WTC11 (cell line): ENCODE measurements at regions not wholly inside any gene's neighbourhood (a gene's known extent, or its start where the extent isn't known, plus 50 kb on each side); places are given as distances from the start of the nearest gene placed in this dataset.

Experiments
- ATAC-seq: fragments of 200-7000 bp; cut with Tn5 transposase; 2 replicates; pipeline ENCODE4 v1.10.0; 2021; ENCODE audit warnings: mild to moderate bottlenecking, moderate library complexity
- CTCF ChIA-PET: fragments of 300-600 bp; sonication (Branson Sonifier 250); formaldehyde crosslinking; loops from one replicate; lab custom pipeline; 2021; ENCODE audit warnings: antibody characterized with exemption; lab: Charles Lee
- POLR2A ChIA-PET: fragments of 350-600 bp; sonication (Branson Sonifier 250); formaldehyde crosslinking; loops from one replicate; lab custom pipeline; 2021; ENCODE audit warnings: antibody characterized with exemption; lab: Charles Lee
- DNase-seq: peaks from one replicate; pipeline ENCODE4 v3.0.0; 2021; ENCODE audit warnings: low spot score
- H3K27ac Mint-ChIP-seq: 2 replicates; pipeline ENCODE4 v1.8.0; 2021; ENCODE audit warnings: mixed read lengths
- H3K27me3 Mint-ChIP-seq: 2 replicates; pipeline ENCODE4 v1.8.0; 2021; ENCODE audit warnings: low read depth, mild to moderate bottlenecking, moderate library complexity, mixed read lengths
- H3K36me3 Mint-ChIP-seq: 2 replicates; pipeline ENCODE4 v1.8.0; 2021; ENCODE audit warnings: mixed read lengths
- H3K4me1 Mint-ChIP-seq: 2 replicates; pipeline ENCODE4 v1.8.0; 2022; ENCODE audit warnings: mixed read lengths
- H3K4me3 Mint-ChIP-seq: 2 replicates; pipeline ENCODE4 v1.8.0; 2021; ENCODE audit warnings: mild to moderate bottlenecking, moderate library complexity, mixed read lengths
- H3K9me3 Mint-ChIP-seq: 2 replicates; pipeline ENCODE4 v1.8.0; 2021; ENCODE audit warnings: mixed read lengths
- ATF1 ChIP-seq: sonication (generic); formaldehyde crosslinking; IDR thresholded peaks from 2 replicates; pipeline ENCODE4 v1.8.1; 2023; ENCODE audit warnings: mild to moderate bottlenecking, moderate library complexity, missing genetic modification reagents
- CREB1 ChIP-seq: sonication (generic); formaldehyde crosslinking; IDR thresholded peaks from 2 replicates; pipeline ENCODE4 v1.8.0; 2023; ENCODE audit warnings: mild to moderate bottlenecking, missing genetic modification reagents
- FOXJ3 ChIP-seq: sonication (generic); formaldehyde crosslinking; IDR thresholded peaks from 2 replicates; pipeline ENCODE4 v1.9.0; 2021; ENCODE audit warnings: missing genetic modification reagents, mild to moderate bottlenecking, borderline replicate concordance
- FOXK1 ChIP-seq: sonication (generic); formaldehyde crosslinking; IDR thresholded peaks from 2 replicates; pipeline ENCODE4 v1.8.0; 2022; ENCODE audit warnings: mild to moderate bottlenecking, moderate library complexity, missing genetic modification reagents
- HMGXB4 ChIP-seq: sonication (generic); formaldehyde crosslinking; IDR thresholded peaks from 2 replicates; pipeline ENCODE4 v1.8.1; 2023; ENCODE audit warnings: mild to moderate bottlenecking, moderate library complexity, missing genetic modification reagents
- MLX ChIP-seq: sonication (generic); formaldehyde crosslinking; IDR thresholded peaks from 2 replicates; pipeline ENCODE4 v1.8.1; 2023; ENCODE audit warnings: mild to moderate bottlenecking, missing genetic modification reagents, moderate library complexity
- NFYB ChIP-seq: sonication (generic); formaldehyde crosslinking; conservative IDR thresholded peaks from 2 replicates; pipeline ENCODE4 v1.8.0; 2022; ENCODE audit warnings: low read depth, missing genetic modification reagents
- NR1H2 ChIP-seq: sonication (generic); formaldehyde crosslinking; IDR thresholded peaks from 2 replicates; pipeline ENCODE4 v1.9.0; 2021; ENCODE audit warnings: mild to moderate bottlenecking, moderate library complexity, missing genetic modification reagents
- NR3C1 ChIP-seq: sonication (generic); formaldehyde crosslinking; conservative IDR thresholded peaks from 2 replicates; pipeline ENCODE4 v1.8.1; 2023; ENCODE audit warnings: low read depth, mild to moderate bottlenecking, missing genetic modification reagents
- PRRX2 ChIP-seq: fragments of 250-450 bp; sonication (Bioruptor Pico); IDR thresholded peaks from 2 replicates; pipeline ENCODE4 v1.8.0; 2021; ENCODE audit warnings: mild to moderate bottlenecking
- SMAD4 ChIP-seq: sonication (generic); formaldehyde crosslinking; IDR thresholded peaks from 2 replicates; pipeline ENCODE4 v1.8.0; 2022; ENCODE audit warnings: mild to moderate bottlenecking, missing genetic modification reagents
- ZBTB43 ChIP-seq: sonication (generic); formaldehyde crosslinking; IDR thresholded peaks from 2 replicates; pipeline ENCODE4 v1.8.1; 2023; ENCODE audit warnings: mild to moderate bottlenecking, missing genetic modification reagents
- ZNF219 ChIP-seq: sonication (generic); formaldehyde crosslinking; IDR thresholded peaks from 2 replicates; pipeline ENCODE4 v1.8.0; 2023; ENCODE audit warnings: missing genetic modification reagents, mild to moderate bottlenecking, borderline replicate concordance
- ZNF232 ChIP-seq: sonication (generic); formaldehyde crosslinking; IDR thresholded peaks from 2 replicates; pipeline ENCODE4 v1.8.0; 2022; ENCODE audit warnings: mild to moderate bottlenecking, missing genetic modification reagents
- ZNF423 ChIP-seq: fragments of 250-450 bp; sonication (Bioruptor Pico); IDR thresholded peaks from 2 replicates; pipeline ENCODE4 v2.1.2; 2022; ENCODE audit warnings: mild to moderate bottlenecking, moderate library complexity
- TF ChIP-seq, protein P1 (sequence below): sonication (generic); formaldehyde crosslinking; IDR thresholded peaks from 2 replicates; pipeline ENCODE4 v1.8.1; 2023; ENCODE audit warnings: mild to moderate bottlenecking, missing genetic modification reagents, moderate library complexity
- TF ChIP-seq, protein P2 (sequence below): sonication (generic); formaldehyde crosslinking; IDR thresholded peaks from 2 replicates; pipeline ENCODE4 v1.8.1; 2022; ENCODE audit warnings: missing genetic modification reagents, borderline replicate concordance
- TF ChIP-seq, protein P3 (sequence below): fragments of 200-600 bp; IDR thresholded peaks from 2 replicates; pipeline ENCODE4 v1.8.0; 2022; ENCODE audit warnings: antibody characterized with exemption
- TF ChIP-seq, protein P4 (sequence below): sonication (generic); formaldehyde crosslinking; IDR thresholded peaks from 2 replicates; pipeline ENCODE4 v1.8.0; 2022; ENCODE audit warnings: mild to moderate bottlenecking, missing genetic modification reagents

- TF ChIP-seq, protein P1, sequence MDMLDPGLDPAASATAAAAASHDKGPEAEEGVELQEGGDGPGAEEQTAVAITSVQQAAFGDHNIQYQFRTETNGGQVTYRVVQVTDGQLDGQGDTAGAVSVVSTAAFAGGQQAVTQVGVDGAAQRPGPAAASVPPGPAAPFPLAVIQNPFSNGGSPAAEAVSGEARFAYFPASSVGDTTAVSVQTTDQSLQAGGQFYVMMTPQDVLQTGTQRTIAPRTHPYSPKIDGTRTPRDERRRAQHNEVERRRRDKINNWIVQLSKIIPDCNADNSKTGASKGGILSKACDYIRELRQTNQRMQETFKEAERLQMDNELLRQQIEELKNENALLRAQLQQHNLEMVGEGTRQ (CRISPR knock-in tag), result no peak
- TF ChIP-seq PRRX2 (no peak), FOXK1 (CRISPR knock-in tag) (no peak), SMAD4 (CRISPR knock-in tag) (no peak), NR3C1 (no peak)
- TF ChIP-seq, protein P2, sequence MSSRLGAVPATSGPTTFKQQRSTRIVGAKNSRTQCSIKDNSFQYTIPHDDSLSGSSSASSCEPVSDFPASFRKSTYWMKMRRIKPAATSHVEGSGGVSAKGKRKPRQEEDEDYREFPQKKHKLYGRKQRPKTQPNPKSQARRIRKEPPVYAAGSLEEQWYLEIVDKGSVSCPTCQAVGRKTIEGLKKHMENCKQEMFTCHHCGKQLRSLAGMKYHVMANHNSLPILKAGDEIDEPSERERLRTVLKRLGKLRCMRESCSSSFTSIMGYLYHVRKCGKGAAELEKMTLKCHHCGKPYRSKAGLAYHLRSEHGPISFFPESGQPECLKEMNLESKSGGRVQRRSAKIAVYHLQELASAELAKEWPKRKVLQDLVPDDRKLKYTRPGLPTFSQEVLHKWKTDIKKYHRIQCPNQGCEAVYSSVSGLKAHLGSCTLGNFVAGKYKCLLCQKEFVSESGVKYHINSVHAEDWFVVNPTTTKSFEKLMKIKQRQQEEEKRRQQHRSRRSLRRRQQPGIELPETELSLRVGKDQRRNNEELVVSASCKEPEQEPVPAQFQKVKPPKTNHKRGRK, result no peak
Observed at GRCh38 chr4:25552580-25553271, 102.9 kb upstream of the SLC34A2 start (continued).

GRCh38 chr4:25559508-25559907 lies 96.1 kb upstream of the SLC34A2 start:
- H3K4me1 Mint-ChIP-seq, result peaks cover 11% of the 10 kb centered on the region
- POLR2A ChIA-PET, result no interaction called here

More at GRCh38 chr4:25559508-25559907, 96.1 kb upstream of the SLC34A2 start:
- Mint-ChIP-seq H3K36me3 (no peaks in the 10 kb centered on the region), H3K9me3 (no peaks in the 10 kb centered on the region), H3K27ac (no peak overlapping the region), H3K27me3 (no peaks in the 10 kb centered on the region), H3K4me3 (no peak overlapping the region)
- no peak for DNase-seq
- TF ChIP-seq, protein P3, sequence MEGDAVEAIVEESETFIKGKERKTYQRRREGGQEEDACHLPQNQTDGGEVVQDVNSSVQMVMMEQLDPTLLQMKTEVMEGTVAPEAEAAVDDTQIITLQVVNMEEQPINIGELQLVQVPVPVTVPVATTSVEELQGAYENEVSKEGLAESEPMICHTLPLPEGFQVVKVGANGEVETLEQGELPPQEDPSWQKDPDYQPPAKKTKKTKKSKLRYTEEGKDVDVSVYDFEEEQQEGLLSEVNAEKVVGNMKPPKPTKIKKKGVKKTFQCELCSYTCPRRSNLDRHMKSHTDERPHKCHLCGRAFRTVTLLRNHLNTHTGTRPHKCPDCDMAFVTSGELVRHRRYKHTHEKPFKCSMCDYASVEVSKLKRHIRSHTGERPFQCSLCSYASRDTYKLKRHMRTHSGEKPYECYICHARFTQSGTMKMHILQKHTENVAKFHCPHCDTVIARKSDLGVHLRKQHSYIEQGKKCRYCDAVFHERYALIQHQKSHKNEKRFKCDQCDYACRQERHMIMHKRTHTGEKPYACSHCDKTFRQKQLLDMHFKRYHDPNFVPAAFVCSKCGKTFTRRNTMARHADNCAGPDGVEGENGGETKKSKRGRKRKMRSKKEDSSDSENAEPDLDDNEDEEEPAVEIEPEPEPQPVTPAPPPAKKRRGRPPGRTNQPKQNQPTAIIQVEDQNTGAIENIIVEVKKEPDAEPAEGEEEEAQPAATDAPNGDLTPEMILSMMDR, result no peak
- TF ChIP-seq FOXJ3 (CRISPR knock-in tag) (no peak), ZNF232 (no peak), ZNF423 (CRISPR knock-in tag) (no peak), HMGXB4 (CRISPR knock-in tag) (no peak), NR1H2 (no peak), ATF1 (CRISPR knock-in tag) (no peak), NFYB (no peak), ZBTB43 (CRISPR knock-in tag) (no peak), PRRX2 (no peak), MLX (CRISPR knock-in tag) (no peak), CREB1 (no peak), ZNF219 (CRISPR knock-in tag) (no peak)
- TF ChIP-seq, protein P4, sequence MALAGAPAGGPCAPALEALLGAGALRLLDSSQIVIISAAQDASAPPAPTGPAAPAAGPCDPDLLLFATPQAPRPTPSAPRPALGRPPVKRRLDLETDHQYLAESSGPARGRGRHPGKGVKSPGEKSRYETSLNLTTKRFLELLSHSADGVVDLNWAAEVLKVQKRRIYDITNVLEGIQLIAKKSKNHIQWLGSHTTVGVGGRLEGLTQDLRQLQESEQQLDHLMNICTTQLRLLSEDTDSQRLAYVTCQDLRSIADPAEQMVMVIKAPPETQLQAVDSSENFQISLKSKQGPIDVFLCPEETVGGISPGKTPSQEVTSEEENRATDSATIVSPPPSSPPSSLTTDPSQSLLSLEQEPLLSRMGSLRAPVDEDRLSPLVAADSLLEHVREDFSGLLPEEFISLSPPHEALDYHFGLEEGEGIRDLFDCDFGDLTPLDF (CRISPR knock-in tag), result no peak
- CTCF ChIA-PET, result no interaction called here
- ATAC-seq, result no peak
